ENCODE measurements at regions not wholly inside any gene's neighbourhood (a gene's known extent, or its start where the extent isn't known, plus 50 kb on each side); places are given as distances from the start of the nearest gene placed in this dataset.
"Not testable (repeated sequence)": the region's sequence is repeated elsewhere in the genome, so short reads cannot be mapped to it uniquely, and the experiment has no call there.

DNA sequence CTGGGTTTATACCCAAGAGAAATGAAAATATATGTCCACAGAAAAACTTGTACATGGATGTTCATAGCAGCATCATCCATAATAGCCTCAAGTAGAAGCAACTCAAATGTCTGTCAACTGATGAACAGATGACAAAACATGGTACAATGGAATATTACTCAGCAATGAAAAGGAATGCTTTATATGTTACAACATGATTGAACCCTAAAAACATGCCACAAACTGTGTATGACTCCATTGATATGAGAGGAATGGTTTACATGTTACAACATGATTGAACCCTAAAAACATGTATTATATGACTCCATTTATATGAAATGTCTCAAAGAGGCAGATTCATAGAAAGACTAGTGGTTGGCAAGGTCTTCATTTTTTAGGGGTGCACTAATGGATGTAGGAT is 104.8 kb downstream of the LAT start:
- ATAC-seq; H3K9me3 ChIP-seq; H3K4me1 ChIP-seq (ENCODE audit: low read depth); H3K36me3 ChIP-seq (ENCODE audit: low read depth); H3K4me3 ChIP-seq; DNase-seq; intact Hi-C loops (cut with DNase I, micrococcal nuclease): not testable (repeated sequence)

DNA sequence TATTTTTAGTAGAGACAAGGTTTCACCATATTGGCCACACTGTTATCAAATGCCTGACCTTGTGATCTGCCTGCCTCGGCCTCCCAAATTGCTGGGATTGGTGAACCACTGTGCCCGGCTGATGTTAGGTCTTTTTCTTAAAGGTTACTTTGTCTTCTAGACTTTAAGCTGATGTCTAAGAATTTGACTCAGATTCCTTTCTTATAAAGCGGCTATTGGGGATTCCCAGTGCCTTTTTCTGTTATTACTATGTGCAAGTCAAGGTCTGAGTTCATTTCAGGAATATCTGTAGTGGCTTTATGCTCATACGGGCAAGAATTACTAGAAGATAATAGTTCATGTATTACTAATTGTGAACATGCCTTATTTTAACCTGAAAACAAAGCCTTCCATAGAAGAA is 102.8 kb downstream of the LAT start:
- H3K36me3 ChIP-seq (ENCODE audit: low read depth); H3K9me3 ChIP-seq; DNase-seq; H3K4me3 ChIP-seq; H3K4me1 ChIP-seq (ENCODE audit: low read depth); intact Hi-C loops (cut with DNase I, micrococcal nuclease); ATAC-seq: not testable (repeated sequence)

DNA sequence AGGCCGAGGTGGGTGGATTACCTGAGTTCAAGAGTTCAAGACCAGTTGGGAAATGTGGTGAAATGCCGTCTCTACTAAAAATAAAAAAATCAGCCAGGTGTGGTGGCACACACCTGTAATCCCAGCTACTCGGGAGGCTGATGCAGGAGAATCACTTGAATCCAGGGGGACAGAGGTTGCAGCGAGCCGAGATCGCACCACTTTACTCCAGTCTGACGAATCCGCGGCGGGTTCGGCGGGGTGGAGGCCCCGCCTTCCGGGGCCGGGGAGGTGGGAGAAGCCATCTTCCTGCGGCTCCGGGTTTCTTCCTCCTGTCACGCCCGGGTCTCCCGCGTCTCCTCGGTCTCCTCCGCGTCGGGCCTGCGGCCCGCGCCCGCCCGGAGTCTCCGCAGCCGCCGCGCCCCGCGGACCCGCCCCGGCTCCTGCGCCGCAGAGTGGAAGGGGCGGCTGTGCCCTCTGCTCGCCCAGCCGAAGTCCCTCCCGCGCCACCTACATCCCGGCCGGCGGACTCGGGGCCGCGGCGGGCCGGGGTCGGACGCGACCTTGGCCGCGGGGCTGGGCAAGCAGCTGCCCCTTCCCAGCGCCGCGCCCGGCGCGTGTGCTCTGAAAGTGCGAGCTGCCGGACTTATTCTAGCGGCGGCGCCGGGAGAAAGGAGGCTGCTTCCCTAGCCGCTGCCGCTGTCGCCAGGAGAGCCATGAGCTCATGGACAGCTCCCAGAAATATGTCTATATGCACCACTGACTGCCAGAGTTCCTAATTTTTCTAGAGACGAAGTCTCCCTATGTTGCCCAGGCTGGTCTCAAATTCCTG is 97.2 kb downstream of the LAT start:
- H3K4me3 ChIP-seq; H3K9me3 ChIP-seq; intact Hi-C loops (cut with DNase I, micrococcal nuclease); H3K4me1 ChIP-seq (ENCODE audit: low read depth); H3K36me3 ChIP-seq (ENCODE audit: low read depth): not testable (repeated sequence)
- ATAC-seq = peak; percentile 79
- peak in 1 of 3 donors; percentile 47 for DNase-seq

DNA sequence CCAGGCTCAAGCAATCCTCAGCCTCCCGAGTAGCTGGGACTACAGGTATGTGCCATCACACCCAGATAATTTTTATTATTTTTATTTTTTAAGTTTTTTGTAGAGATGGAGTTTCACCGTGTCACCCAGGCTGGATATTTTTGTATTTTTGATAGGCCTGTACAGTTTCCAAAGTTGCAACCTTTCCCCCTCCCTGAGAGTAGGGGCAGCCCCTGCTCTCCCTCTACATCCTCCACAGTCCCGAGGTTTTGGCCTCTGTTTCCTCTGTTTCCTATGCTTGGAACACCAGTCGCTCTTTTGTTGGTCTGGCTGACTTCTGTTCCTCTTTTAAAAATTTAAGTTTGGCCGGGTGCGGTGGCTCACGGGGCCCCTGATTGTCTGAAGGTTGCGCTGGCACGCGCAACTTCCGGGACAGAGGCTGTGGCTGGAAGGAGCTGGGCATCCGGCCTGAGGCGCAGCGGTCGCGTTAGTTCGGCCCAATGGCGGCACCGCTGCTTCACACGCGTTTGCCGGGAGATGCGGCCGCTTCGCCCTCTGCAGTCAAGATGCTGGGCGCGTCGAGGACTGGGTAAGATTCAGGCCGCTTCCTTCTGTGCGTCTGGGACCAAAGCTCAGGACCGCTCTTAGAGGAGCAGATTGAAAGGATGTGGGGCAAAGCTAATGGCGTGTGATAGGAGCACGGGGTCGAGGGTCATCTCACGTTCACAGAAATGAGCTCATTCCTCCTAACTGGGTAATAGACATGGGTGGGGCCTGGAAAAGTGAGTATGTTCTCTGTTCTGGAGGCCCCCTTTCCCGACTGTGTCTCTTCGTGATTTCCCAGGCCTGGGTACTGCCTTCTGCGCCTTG is 89.9 kb downstream of the LAT start:
- intact Hi-C loops (cut with DNase I, micrococcal nuclease); H3K9me3 ChIP-seq; H3K4me1 ChIP-seq (ENCODE audit: low read depth); H3K4me3 ChIP-seq; H3K36me3 ChIP-seq (ENCODE audit: low read depth): not testable (repeated sequence)
- ATAC-seq (peak; percentile 97), DNase-seq (peak; percentile 28 to 60 (median 59))

DNA sequence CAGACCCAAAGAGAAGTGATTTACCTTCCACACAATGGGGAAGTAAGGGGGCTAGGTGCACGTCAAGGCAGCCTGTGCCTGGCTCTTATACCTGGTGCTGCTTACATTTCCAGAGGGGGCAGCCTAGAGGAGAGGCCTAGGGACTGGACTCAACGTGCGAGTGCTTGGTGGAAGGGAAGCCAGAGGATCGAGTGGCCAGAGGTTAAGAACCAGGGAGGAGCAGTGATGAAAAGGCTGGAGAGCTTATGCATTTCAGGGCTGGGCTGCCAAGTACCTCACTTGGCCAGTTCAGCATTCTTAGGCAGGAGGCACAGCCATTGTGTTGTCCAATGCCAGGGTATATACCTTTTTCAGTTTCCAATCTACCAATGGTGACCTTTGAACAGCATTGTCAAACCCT is 77.4 kb downstream of the LAT start:
- ATAC-seq; H3K9me3 ChIP-seq; intact Hi-C loops (cut with DNase I, micrococcal nuclease); H3K4me3 ChIP-seq; H3K36me3 ChIP-seq (ENCODE audit: low read depth); H3K4me1 ChIP-seq (ENCODE audit: low read depth); DNase-seq: not testable (repeated sequence)

DNA sequence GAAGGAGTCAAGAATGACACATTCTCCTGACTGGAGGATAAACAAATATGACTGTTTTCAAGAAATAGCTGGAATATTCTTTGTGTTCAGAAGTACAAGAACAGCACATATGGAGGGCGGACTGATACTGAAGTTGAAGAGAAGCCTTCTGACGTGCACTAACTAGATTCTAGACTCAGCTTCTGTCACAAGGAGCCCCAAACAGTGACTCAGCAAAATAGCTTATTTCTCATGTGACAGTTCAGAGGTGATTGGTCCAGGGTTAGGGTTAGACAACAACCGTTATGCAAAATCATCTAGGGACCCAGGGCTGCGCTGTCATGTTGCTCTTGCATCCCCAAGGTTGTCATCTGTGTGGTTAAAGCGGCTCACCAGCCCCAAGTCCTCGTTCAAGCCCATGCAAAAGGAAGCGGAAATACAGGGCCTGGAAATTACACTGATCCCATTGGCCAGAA is 76.6 kb downstream of the LAT start:
- H3K4me1 ChIP-seq (ENCODE audit: low read depth); DNase-seq; H3K36me3 ChIP-seq (ENCODE audit: low read depth); H3K4me3 ChIP-seq; H3K9me3 ChIP-seq; intact Hi-C loops (cut with DNase I, micrococcal nuclease); ATAC-seq: not testable (repeated sequence)

DNA sequence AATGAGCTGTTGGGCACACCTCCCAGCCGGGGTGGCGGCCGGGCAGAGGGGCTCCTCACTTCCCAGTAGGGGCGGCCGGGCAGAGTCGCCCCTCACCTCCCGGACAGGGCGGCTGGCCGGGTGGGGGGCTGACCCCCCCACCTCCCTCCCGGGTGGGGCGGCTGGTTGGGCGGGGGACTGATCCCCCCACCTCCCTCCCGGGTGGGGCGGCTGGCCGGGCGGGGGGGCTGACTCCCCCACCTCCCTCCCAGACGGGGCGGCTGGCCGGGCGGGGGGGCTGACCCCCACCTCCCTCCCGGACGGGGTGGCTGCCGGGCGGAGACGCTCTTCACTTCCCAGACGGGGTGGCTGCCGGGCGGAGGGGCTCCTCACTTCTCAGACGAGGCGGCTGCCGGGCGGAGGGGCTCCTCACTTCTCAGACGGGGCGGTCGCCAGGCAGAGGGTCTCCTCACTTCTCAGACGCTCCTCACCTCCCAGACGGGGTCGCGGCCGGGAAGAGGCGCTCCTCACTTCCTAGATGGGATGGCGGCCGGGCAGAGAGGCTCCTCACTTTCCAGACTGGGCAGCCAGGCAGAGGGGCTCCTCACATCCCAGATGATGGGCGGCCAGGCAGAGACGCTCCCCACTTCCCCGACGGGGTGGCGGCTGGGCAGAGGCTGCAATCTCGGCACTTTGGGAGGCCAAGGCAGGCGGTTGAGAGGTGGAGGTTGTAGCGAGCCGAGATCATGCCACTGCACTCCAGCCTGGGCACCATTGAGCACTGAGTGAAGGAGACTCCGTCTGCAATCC is 75.4 kb downstream of the LAT start:
- DNase-seq; ATAC-seq; H3K4me1 ChIP-seq (ENCODE audit: low read depth); H3K4me3 ChIP-seq; H3K36me3 ChIP-seq (ENCODE audit: low read depth); intact Hi-C loops (cut with DNase I, micrococcal nuclease); H3K9me3 ChIP-seq: not testable (repeated sequence)

DNA sequence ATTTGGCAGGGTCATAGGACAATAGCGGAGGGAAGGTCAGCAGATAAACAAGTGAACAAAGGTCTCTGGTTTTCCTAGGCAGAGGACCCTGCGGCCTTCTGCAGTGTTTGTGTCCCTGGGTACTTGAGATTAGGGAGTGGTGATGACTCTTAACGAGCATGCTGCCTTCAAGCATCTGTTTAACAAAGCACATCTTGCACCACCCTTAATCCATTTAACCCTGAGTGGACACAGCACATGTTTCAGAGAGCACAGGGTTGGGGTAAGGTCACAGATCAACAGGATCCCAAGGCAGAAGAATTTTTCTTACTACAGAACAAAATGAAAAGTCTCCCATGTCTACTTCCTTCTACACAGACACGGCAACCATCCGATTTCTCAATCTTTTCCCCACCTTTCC is 74.7 kb downstream of the LAT start:
- H3K9me3 ChIP-seq; H3K36me3 ChIP-seq (ENCODE audit: low read depth); intact Hi-C loops (cut with DNase I, micrococcal nuclease); H3K4me1 ChIP-seq (ENCODE audit: low read depth); DNase-seq; H3K4me3 ChIP-seq; ATAC-seq: not testable (repeated sequence)

Measured in mucosa of descending colon (tissue), 3 donors.